SW 1271 (cell line): ENCODE measurements at regions not wholly inside any gene's neighbourhood (a gene's known extent, or its start where the extent isn't known, plus 50 kb on each side); places are given as distances from the start of the nearest gene placed in this dataset.

Experiments
- DNase-seq, 2 experiments: peaks; one replicate each; lab custom pipeline; 2025; lab: John Stamatoyannopoulos, UW

DNA sequence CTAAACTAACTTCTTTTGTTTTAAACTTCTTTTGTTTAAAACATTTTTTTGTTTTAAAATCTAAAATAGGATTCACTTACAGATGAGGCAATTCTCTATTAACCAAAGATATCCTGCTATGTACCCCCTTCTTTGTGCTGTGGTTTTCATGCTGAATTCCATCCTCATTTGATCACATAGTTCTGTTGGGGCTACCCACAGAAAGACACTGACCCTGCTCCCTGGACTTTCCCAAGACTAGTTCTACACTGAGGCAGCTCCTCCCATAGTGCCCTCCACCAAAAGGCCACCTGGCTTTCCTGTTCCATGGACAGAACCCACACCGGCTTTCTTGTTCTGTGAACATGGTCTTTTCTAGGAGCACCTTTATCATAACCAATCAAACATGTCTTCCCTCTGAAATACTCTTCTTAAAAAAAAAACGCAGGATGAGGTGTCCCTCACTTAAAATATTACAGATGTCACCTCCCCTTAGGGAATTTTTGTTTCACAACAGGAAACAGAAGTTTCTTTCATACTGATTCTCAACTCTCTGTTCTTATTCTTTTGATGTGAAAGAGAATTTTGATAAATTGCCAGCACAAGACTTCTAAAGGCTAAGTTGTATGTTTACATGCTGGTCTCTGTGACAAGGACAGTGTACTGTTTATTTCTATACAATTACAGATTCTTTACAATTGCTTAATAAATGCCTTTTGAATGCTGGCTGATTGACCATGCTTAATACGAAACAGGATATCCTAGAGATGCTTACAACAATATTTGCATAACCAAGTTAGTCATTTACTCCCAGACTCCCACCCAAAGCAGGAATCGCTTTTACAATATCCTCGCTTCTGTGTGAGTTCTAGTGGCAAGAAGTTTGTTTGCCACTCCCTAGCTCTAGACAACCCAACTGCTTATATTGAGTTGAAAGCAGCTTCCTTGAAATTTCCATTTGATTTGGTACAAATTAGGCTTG lies 300.4 kb downstream of the DTWD2 start:
- DNase-seq = no peak

DNA sequence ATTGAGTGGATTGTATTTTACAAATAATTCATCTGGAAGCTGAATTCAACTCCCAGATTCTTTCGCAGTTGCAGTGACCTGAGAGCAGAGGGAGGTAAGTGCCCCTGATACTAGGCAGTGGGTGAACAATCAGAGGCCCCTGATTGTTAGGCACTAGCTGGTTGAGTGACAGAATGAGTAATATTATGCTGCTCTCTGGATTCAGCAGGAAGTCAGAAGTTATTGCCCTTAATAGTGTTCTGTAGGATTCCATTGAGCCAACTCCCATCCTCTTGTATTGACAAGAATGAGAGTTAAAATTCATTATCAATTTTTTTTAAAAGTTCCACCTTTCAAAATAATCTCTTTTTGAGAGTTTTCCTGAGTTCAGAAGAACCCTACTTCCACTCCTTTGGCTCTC lies 301.2 kb downstream of the DTWD2 start:
- DNase-seq = no peak

DNA sequence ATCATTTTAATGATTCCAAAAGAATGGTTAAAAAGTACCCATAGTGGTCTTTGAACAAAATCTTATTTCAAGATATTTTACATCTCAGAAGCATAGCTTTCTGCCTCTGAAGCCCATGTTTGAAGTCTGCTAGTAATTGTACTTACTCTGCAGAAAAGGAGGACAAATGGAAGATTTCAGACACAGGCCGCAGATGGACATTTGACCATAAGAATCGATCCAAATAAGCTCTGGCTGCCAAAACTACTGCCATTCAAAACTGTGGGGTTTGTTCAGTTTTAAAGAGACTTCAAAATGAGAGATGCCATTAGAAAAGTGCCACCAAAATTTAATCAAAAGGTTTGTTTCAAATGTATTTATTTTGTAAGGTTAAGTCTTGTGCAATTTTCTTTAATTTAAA lies 306.7 kb downstream of the DTWD2 start:
- no peak for DNase-seq

DNA sequence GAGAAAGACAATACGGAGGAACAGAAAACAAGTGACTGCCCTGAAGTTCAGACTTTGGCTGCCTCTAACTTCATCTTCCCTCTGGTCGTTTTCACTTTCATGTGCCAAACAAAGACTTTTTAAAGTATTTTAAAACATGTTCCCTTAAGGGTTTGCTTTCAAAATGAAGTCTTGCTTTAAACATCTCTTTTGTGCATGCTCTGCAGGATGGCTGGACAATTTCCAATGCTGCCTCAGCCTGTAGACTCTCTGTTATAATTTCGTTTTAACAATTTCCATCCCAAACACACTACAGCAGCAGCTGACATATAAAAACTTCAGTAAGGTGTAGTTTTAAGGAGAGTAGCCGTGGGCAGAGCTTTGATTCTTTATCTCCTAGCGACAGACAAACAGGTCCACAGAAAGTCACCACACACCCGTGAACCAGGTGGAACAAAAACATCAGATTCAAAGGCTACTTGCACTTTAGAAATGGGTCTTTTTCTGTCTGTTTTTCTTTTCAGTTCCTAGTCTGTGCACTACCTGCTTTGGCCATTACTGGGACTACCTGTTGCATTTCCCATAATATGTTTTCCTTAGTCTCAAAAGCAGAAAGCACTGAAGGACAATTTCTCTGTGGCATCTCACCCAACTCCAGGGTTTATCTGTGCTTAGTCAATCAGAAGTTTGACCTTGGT lies 308.9 kb downstream of the DTWD2 start:
- no peak for DNase-seq

DNA sequence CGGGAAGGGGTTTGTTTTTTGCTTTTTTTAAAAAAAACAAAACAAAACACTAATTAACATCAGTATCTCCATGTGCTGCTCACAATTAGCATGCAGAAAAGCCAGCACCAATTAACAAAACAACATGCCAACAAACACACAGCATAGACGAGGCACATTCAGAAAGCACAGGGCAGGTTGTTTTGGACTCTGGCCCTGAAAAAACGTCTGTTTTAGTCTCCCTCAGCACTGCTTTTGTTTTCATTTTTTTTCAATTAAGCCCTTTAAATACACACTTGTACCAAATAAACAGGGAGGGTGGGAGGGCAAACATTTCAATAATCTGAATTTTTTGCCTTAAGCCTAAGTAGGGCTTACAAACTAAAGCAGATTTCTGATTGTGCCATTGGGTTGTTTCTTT lies 309.6 kb downstream of the DTWD2 start:
- no peak for DNase-seq

DNA sequence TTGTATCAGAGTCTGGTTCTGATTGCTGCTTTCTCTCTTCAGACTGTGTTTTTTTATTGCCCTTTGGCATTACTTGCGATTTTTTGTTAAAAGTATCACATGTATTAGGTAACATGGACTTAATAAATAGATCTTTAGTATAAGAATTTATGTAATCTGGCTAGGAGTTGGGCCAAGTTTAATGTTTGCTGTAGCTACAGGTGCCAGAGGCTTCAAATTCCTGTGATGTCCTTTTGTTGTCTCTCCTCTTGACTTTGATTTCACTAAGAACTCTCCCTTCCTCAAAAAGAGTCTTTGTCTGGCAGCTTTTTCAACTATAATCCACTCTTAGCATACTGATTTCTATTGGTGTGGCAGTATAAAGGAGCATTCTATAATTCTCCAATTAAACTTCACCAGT lies 313.1 kb downstream of the DTWD2 start:
- DNase-seq = no peak

DNA sequence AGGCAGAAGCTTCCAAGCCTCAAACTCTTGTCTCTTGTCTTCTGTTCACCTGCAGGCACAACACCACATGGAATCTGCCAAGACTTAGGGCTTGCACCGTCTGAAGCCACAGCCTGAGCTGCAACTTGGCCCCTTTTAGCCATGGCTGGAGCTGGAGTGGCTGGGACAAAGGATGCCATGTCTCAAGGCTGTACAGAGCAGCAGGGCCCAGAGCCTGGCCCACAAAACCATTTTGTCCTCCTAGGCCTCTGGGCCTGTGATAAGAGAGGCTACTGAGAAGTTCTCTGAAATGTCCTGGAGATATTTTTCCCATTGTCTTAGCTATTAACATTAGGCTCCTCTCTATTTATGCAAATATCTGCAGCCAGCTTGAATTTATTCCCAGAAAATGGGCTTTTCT lies 330.8 kb downstream of the DTWD2 start:
- DNase-seq = no peak

DNA sequence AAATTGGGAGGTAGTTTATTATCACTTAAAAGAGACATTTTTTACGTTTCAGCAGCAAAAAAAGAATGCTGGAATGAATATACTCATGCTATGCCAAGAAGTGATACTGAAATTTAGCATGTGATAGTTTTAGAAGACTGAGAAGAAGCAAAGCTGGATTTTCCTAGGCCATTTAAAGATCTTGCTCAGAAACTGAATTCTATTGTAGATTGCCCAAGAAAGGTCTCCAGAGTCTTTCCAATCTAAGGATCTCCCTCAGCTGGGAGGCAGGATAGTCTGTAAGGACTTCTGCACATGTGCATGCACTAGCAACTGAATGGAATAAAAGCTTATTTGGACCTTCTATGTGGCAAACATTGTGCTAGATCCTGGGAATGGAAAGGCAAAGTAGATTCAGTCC lies 334.5 kb downstream of the DTWD2 start:
- DNase-seq = no peak

DNA sequence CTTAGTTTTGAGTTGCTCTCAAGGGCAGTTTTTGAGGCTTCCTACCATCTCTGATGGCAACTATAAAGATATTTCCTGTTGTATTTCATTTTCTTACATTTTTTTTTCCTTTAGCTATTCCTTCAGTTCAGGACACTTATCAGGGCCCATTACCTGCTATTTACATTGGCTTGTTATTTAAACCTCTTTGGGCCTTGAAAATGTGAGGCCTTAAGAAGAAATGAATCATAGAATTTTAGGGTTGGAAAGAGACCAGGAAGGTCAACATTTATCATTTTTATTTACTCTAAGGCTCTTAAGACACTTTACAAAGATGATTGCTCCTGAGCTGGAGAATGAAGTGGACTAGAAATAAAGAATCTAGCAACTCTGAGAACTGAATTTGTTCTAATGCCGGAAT lies 335.2 kb downstream of the DTWD2 start:
- DNase-seq = no peak

DNA sequence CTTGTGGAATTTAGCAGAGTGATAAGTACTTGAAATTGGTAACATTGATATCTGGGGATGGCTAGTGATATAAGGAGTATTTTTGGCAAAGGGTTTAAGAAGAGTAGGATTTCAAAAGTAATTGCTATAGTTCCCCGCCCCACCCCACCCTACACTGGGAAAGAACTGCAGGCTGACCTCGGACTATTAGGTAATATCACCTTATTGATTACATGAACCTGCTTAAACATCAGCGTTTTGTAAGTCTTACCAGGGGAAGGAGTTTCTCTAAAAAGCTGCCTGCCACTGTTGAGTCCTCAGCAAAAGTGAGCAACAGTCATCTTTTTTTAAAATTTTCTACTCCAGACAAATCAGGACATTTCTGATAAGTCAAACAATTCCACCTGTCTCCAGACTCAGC lies 337.3 kb downstream of the DTWD2 start:
- no peak for DNase-seq

DNA sequence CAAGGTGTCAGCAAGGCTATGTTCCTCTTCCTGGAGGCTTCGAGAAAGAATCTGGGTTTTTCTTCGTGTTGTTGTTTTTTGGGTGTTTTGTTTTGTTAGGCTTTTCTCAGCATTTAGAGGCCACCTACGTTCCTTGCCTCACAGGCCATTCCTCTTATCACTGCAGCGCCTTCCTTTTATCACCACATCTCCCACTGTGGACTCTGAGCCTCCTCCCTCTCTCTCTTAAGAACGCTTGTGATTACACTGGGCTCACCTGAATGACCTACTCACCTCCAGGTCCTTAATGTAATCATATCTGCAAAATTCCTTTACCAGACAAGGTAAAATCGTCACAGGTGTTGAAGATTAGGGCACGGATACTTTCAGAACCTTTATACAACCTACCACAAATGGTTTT lies 340.8 kb downstream of the DTWD2 start:
- no peak for DNase-seq

DNA sequence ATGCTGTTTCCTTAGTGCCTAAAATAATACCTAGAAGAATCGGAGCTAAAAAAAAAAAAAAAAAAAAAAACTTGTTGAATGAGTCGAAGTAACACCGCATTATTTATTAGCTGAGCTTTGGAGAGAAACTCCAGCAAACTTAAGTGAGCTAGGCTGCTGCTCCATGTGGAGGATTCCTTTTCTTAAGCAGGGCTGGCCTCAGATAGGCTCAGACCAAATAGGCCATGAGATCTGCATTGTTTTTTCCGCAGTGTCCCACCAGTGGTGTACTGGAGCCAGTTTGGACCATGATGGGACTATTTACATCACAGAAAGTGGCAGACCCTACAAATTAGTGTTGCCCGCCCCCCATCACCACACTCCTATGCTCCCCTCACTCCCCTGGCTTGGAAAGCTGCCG lies 341.4 kb downstream of the DTWD2 start:
- DNase-seq = no peak

DNA sequence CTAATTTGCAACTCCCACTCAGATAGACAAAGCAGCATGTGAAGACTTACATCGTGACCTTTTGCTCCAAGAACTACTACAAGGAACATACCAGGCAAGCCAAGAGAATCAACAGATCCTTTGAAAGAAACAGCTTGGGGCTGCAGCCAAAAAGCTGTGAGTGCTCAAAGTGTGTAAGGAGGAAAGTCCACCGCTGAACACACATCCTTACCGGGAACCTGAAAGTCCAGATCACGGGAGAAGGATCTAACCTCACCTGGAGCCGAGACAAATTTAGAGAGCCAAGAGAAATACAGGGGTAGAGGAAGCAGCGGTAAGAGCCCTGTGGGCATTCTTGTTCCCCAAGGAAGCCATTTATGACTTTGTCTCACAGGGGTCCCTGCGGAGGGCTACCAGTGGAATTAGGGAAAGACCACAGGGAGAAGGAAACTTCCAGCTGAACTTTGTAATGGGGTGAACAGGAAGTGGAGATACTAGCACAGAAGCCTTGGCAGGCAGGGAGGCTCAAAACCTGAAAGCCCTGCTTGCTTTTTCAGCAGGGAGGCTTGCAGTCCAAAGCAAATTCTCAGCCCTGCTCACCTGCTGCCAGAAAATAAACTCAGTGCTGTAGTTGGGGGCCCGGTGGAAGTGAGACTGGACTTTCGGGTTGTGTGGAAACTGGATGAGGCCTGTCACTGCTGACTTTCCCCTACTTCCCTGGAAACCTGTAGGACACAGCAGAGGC lies 350.2 kb downstream of the DTWD2 start:
- DNase-seq = no peak

DNA sequence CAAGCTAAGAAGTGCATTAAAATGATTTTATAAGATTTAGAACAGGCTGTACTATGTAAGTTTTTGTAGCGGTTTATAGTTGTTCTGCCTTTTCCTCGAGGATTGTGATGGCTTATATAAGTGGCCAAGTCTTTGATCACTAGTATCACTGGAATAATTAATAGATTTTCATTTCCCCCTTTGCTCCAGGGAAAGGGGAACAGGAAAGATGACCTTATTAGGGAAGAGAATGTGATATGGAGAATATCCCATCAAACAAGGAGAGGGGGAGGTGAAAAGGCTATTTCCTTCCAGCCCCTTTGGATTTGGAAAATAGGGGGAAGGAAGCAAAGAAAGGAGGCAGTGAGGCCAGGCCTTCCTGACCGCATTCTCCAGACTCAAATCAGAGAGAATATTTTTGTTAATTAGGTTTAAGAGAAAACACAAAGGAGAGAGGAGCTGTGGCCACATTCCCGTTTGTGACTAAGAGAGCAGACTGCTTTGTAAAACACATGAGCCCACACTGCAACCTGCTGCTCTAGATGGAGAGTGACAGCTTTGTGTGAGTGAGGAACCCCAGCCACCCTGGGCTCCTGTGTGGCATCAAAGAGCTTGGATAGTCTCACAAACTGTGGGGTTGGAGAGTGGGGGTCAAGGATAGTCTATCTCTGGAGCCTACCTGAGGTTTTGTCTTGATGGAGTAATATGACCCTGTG lies 359.5 kb downstream of the DTWD2 start:
- no peak for DNase-seq

DNA sequence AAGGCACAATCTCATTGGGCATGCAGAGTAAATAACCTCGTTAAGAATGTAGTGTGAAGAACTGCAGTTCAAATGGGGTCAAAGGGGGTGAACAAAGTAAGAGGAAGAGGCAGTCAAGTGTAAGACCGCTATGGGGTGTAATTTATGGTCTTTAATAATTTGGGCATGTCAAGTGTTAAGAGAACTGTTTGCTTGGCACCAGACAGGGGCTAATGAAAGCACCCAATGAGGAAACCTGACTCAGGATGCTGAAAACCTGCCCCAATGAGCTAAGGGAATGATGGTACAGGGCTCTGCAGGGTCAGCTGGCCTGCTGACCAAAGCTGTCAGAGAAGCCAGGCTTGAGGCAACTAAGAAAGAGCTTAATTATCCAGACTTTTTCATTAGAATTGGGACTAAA lies 368.1 kb downstream of the DTWD2 start:
- DNase-seq = no peak

DNA sequence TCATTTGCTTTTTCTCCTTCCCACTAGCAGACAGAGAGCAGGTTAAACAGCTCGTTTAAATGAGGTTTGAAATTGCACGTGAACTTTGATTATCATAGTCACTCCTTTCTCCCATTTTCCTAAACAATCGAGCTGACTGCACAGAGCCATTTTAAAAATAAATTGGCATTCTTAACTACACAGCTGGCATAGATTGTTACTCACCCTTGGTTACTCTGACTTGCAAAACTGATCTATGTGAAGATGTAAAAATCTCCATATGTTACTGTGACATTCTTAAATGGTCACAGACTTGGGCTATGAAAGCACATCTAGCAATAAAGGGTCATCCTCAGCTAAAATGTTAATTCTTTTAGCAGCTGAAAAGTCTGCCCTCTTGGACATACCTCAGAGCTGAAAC lies 368.5 kb downstream of the DTWD2 start:
- DNase-seq = no peak

DNA sequence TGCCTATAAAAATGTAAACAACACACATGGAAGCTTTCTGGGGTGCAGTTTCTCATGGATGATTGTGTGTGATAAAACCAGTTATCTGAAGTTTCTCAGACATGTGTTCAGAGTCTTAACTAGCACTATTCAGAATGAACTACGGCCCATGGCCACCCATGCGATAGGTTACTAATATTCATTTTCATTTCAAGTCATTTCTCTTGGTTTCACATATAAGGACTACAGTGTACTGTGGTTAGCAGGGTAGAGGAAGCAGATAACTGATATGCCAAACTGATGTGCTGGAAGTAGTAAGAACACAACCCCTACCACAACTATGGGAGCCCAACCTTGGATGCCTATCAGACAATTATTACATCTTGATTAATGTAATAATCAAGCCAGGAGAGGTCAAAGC lies 372.1 kb downstream of the DTWD2 start:
- DNase-seq = no peak

DNA sequence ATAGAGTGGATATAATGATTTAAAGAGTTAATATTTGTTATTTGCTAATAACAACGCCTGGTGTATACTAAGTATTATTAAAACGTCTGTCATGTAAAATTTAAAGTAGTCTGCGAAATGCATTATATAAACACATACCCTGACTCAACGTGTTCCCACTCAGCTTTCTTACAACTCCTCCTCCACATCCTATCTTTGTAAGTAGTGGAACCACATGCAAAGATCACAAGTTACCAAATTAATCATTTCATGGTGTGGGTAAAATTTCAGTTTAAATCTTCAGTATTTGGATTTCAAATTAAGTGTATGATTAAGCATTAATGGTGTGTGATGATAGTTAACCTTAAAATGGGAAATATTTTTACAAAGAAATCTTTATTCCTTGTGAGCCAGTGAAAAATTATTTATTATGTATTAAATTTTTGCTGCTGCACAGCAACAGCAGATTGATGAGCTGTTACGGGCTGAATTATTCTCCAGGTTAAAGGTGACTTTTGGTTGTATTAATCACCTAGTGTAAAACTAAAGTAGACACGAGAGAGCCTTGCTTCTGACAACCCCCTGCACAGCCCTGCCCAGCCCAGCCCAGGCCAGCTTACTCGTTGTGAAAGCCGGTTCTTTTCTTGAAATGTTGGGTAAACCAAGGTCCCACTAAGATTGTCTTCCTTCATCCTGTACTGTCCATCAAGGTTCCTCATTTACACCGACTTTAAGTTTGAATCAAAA lies 373.5 kb downstream of the DTWD2 start:
- no peak for DNase-seq

DNA sequence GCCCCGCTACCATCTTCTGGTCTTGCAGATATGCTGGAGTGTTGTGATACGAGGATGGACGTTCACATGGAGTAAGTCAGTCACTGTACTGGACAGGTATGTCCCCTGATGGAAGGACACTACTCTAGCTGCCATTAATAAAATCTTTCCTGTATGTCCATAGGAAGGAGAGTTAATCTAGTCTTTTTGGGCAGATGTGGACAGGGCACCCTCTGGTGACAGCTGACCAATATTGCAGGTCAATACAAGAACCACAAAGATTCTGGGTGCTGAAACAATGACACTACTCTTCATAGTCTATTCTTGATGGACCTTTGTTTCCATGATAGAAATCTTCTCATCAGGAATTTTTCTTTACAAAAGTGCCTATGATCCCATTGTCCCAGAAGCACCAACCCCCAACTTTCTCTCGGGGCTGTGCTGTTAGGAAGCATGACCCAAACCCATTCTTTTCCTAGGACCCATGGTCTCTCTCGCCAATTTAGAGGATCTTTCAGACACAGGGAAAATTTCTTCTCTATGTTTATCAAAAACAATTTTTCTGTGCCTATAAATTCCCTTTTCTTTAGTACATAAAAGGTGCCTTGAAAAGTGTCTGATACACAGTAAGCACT lies 376.9 kb downstream of the DTWD2 start:
- DNase-seq = no peak

DNA sequence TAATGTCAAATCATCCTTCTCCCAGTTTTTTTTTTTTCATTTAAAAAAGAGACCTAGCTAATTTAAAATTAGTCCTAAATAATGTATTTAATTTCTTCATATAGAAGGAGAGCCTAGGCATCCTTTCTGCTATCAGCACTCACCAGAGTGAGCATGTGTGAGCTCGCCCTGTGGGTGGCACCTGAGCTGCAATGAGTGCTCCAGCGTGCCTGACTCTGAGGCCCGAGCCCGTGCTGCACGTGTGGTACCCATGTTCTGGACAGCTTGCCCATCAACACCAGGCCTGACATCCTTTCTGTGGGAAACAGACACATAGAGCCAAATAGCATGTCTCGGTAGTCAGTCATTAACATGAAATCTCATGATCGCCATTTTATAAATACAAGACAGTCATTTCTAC lies 381.4 kb downstream of the DTWD2 start:
- no peak for DNase-seq

DNA sequence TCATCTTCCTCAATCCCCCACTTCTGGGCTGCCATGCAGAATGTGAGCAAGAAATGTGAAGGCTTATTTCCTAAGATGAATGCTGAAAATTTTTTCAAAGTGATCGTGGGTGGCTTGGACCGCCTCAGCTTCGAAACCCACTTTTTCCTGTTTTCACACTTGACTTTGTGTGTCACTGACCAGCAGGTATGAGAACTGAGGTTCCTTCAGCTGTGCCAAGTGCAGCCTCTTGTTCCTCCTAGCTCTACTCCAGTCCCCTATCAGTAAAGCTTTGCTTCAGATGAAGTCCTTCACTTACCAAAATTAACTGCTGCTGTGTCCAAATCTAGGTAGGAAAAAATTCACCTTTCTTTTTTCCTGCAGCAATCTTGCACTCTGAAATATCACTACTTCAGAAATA lies 382.6 kb downstream of the DTWD2 start:
- no peak for DNase-seq
